ENCODE measurements at regions not wholly inside any gene's neighbourhood (a gene's known extent, or its start where the extent isn't known, plus 50 kb on each side); places are given as distances from the start of the nearest gene placed in this dataset.
A peak's percentile ranks its signal among the peaks of the same experiment; 100 is the strongest.

DNA sequence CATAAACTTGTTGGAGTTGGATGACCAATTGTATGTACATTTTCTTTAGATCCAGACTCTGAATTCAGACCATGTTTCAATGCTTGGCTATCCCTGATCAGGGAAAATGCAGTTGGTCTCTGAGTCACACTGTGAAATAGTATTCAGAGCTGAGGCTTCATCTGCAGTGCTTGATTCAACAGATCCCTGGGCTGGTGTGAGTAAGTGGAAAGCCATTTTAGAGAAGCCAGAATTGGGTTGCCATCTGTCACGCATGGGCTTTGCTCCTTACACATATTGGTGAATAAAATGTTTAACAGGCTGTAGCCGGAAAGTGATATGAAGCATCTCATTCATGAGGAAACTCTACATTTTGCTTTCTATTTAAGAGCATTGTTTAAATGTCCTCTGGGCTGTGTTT lies 50.0 kb upstream of the ACYP2 start:
- Histone ChIP-seq H3K4me1 (peaks cover 0 to 4% of the 10 kb centered on the region in 2 donors), H3K4me3 (replicated peaks in 1 of 3) (no peak overlapping the region), H3K9me3 (no peaks in the 10 kb centered on the region), H3K36me3 (no peaks in the 10 kb centered on the region), H3K27ac (no peak overlapping the region), H3K27me3 (no peaks in the 10 kb centered on the region)
- TF ChIP-seq POLR2A (IDR thresholded peaks at IDR 0.05) = no peak
- TF ChIP-seq, protein P1, sequence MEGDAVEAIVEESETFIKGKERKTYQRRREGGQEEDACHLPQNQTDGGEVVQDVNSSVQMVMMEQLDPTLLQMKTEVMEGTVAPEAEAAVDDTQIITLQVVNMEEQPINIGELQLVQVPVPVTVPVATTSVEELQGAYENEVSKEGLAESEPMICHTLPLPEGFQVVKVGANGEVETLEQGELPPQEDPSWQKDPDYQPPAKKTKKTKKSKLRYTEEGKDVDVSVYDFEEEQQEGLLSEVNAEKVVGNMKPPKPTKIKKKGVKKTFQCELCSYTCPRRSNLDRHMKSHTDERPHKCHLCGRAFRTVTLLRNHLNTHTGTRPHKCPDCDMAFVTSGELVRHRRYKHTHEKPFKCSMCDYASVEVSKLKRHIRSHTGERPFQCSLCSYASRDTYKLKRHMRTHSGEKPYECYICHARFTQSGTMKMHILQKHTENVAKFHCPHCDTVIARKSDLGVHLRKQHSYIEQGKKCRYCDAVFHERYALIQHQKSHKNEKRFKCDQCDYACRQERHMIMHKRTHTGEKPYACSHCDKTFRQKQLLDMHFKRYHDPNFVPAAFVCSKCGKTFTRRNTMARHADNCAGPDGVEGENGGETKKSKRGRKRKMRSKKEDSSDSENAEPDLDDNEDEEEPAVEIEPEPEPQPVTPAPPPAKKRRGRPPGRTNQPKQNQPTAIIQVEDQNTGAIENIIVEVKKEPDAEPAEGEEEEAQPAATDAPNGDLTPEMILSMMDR (IDR thresholded peaks at IDR 0.05) = no peak
- 98% methylated on average over 2 of the region's 2 CpGs for WGBS, 2 donors
- DNase-seq = no peak
- intact Hi-C loops (cut with DNase I) = no loop called here

DNA sequence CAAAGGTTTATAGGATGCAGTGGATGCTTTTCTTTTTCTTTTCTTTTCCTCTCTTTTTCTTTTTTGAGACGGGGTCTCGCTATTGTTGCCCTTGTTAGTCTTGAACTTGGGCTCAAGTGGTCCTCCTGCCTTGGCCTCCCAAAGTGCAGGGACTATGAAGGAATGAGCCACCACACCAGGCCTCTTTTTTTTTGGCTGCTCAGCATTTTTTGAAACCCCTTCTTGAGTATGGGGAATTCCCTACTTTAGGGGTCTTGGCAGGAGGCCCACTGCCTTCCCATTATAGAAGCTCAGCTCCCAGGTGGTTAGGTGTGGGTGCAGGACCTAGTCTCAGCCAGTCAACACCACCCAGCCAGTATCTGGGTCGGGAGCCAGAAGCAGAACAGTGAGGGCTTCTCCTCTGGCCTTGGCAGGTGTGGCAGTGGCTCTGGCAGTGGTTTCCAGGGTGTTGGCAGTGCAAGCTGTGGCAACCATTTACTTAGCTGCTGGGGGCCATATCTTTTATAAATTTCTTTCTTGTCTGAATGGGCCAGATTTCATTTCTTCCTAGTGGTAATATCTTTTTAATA lies 51.4 kb upstream of the ACYP2 start:
- no peaks in the 10 kb centered on the region for H3K27me3 ChIP-seq
- no peaks in the 10 kb centered on the region for H3K36me3 ChIP-seq
- WGBS, 2 donors = 59 to 69% methylated on average over 3 of the region's 3 CpGs
- peaks cover 0 to 4% of the 10 kb centered on the region in 2 donors for H3K4me1 ChIP-seq
- no peaks in the 10 kb centered on the region for H3K9me3 ChIP-seq
- DNase-seq = peak; percentile 73 to 74
- intact Hi-C loops (cut with DNase I) = no loop called here
- TF ChIP-seq POLR2A (IDR thresholded peaks at IDR 0.05) = no peak
- TF ChIP-seq, protein P1 (IDR thresholded peaks at IDR 0.05) = no peak
- no peak overlapping the region for H3K4me3 ChIP-seq (replicated peaks in 1 of 3)
- no peak overlapping the region for H3K27ac ChIP-seq

DNA sequence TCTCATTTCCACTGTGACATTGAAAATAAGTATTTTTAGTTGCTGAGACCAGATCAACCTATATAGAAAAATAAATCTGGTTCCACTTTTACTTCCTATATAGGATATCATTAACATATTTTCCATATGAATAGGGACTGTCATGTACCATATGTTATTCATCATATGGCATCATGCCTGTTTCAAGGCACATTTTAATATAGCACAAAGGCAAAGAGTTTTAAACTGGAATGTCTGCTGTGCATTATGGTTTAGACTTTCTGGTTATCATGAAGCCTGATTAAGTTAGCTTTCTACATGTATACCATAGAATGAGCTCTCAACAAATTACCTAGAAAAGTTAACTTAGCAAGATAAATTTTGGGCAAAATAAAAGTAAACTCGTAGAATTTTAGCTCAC lies 53.0 kb upstream of the ACYP2 start:
- Histone ChIP-seq H3K4me3 (replicated peaks in 1 of 3) (no peak overlapping the region), H3K27me3 (no peaks in the 10 kb centered on the region), H3K9me3 (no peaks in the 10 kb centered on the region), H3K27ac (no peak overlapping the region), H3K36me3 (no peaks in the 10 kb centered on the region), H3K4me1 (peaks cover 0 to 4% of the 10 kb centered on the region in 2 donors)
- intact Hi-C loops (cut with DNase I) = no loop called here
- TF ChIP-seq POLR2A (IDR thresholded peaks at IDR 0.05) = no peak
- TF ChIP-seq, protein P1 (IDR thresholded peaks at IDR 0.05) = no peak
- WGBS, 2 donors = 70 to 95% methylated on average over 1 of the region's 1 CpG
- no peak for DNase-seq

DNA sequence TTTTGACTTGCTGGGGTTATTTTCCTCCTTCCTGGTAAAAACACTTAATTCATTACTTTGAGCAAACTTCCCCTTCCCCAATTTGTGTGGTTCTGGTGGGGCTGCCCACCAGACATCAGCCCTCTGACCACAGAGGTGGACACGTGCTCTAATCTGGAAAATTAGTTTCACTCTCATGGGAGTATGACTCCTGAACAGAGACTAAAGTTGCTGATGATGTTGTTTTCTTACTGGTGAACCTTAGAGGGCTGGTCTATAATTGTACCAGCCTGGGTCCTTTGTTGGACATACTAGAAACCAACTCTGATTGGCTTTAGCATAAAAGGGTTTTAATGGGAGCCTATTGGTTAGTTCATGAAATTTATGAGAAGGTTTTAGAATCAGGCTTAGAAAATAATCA lies 54.1 kb upstream of the ACYP2 start:
- no peaks in the 10 kb centered on the region for H3K36me3 ChIP-seq
- no peaks in the 10 kb centered on the region for H3K9me3 ChIP-seq
- H3K4me1 ChIP-seq = peaks cover 0 to 4% of the 10 kb centered on the region in 2 donors
- WGBS, 2 donors = 85 to 92% methylated on average over 1 of the region's 1 CpG
- intact Hi-C loops (cut with DNase I) = no loop called here
- no peak for DNase-seq
- no peaks in the 10 kb centered on the region for H3K27me3 ChIP-seq
- TF ChIP-seq, protein P1 (IDR thresholded peaks at IDR 0.05) = no peak
- no peak for TF ChIP-seq POLR2A (IDR thresholded peaks at IDR 0.05)
- no peak overlapping the region for H3K27ac ChIP-seq
- no peak overlapping the region for H3K4me3 ChIP-seq (replicated peaks in 1 of 3)

DNA sequence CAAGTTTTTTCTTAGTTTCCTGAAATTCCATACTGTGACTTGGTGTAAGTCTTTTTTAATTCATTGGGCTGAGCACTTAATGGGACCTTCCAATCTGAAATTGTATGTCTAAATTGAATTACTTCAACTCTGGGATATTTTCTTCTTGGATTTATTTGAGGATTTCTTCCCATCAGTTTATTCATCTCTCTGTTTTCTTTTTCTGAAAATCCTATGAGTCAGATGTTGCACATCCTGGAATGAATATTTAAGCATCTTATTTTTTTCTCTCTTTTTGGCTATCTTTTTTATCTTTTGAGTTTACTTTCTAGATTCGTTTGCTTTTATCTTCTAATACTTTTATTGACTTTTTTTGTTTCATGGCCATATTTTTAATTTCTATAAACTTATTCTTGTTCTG lies 55.4 kb upstream of the ACYP2 start:
- TF ChIP-seq, protein P1 (IDR thresholded peaks at IDR 0.05) = no peak
- TF ChIP-seq POLR2A (IDR thresholded peaks at IDR 0.05) = no peak
- intact Hi-C loops (cut with DNase I) = no loop called here
- DNase-seq = no peak
- Histone ChIP-seq H3K4me1 (peaks cover 0 to 4% of the 10 kb centered on the region in 2 donors), H3K4me3 (replicated peaks in 1 of 3) (no peak overlapping the region), H3K9me3 (no peaks in the 10 kb centered on the region), H3K36me3 (no peaks in the 10 kb centered on the region), H3K27me3 (no peaks in the 10 kb centered on the region), H3K27ac (no peak overlapping the region)
- WGBS, 2 donors = 73 to 90% methylated on average over 1 of the region's 1 CpG

All from thyroid gland (tissue), 4 donors.